Dedifferentiated amniotic fluid mesenchymal stem cell (primary cell): ENCODE measurements at regions not wholly inside any gene's neighbourhood (a gene's known extent, or its start where the extent isn't known, plus 50 kb on each side); places are given as distances from the start of the nearest gene placed in this dataset.
"Not testable (repeated sequence)": the region's sequence is repeated elsewhere in the genome, so short reads cannot be mapped to it uniquely, and the experiment has no call there.

ENCODE experiments used
- DNase-seq: peaks from one replicate; pipeline ENCODE4 v3.0.0-alpha.2; 2016; ENCODE audit errors: extremely low spot score

DNA sequence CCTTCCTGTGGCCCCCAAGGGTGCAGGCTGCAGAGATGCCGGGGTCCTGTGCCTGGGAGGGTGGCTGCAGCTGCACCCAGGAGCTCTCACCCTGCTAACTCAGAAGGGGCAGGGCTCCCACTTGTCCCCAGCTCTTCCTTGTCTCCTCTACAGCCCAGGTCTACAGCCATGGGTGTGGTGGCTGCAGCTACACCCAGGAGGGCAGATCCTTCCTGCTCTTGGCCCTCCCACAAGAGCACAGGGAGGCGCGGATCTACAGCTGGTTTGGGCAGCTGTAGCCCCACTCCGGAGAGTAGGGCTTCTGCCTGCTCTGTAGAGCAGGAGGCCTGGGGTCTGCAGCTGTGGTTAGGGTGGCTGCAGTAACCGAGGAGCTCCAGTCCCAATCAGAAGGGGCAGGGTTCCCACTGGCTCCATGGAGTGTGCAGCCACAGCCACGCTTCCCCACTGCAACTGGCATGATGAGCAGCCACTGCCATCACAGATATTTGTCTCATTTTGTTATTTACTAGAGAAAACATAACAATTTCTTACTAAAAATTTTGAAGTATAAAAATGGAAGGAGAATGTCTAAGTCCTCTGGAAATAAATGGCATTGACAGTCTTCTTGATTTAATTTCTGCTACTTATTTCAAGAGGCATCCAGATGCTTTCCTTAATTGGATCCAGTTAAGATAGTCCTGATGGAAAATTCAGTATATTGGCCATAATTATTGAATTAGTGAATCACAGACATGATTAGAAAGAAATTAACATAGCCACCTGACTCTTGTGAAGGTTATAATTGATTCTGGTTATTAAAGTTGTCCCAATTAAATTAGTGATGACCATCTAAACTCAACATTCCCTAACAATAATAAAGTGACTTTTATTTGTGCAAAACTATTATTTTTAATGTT is 233.6 kb downstream of the KCNE4 start:
- DNase-seq = no peak

GRCh38 chr2:223294756-223295155 is 242.8 kb downstream of the KCNE4 start:
- no peak for DNase-seq

- DNase-seq = no peak
Observed at GRCh38 chr2:223297788-223298187, 245.8 kb downstream of the KCNE4 start.

DNA sequence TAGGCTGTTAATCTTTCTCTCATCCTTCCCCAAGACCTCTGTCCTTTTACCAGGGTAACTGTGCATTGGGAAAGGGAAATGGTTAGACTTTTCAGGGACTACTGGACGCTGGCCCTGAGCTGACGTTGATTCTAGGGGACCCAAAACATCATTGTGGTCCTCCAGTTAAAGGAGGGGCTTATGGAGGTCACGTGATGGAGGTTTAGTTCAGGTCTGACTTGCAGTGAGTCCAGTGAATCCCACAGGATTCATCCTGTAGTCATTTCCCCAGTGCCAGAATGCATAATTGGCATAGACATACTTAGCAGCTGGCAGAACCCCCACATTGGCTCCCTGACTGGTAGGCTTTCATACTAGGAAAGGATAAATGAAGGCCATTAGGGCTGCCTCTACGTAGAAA is 246.3 kb downstream of the KCNE4 start:
- DNase-seq = not testable (repeated sequence)

DNA sequence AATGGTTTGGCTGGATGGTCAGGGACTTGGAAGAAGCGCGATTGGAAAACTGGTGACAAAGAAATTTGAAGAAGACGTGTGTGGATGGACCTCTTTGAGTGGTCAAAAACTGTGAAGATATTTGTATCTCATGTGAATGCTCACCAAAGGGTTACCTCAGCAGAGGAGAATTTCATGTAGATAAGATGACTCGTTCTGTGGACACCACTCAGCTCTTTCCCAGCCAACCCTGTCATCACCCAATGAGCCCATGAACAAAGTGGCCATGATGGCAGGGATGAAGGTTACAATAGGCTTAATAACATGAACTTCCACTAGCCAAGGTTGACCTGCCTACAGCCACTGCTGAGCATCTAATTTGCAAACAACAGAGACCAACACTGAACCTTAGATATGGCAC is 248.3 kb downstream of the KCNE4 start:
- DNase-seq = no peak

DNA sequence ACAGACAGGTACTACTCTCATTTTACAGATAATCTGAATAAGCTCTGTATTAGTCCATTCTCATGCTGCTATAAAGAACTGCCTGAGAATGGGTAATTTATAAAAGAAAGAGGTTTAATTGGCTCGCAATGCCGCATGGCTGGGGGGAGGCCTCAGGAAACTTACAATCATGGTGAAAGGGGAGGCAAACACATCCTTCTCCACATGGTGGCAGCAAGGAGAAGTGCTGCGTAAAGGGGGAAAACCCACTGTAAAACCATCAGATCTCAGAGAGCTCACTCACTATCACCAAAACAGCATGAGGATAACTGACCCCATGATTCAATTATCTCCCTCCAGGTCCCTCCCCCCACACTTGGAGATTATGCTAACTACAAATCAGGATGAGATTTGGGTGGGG is 254.4 kb downstream of the KCNE4 start:
- DNase-seq = no peak

DNA sequence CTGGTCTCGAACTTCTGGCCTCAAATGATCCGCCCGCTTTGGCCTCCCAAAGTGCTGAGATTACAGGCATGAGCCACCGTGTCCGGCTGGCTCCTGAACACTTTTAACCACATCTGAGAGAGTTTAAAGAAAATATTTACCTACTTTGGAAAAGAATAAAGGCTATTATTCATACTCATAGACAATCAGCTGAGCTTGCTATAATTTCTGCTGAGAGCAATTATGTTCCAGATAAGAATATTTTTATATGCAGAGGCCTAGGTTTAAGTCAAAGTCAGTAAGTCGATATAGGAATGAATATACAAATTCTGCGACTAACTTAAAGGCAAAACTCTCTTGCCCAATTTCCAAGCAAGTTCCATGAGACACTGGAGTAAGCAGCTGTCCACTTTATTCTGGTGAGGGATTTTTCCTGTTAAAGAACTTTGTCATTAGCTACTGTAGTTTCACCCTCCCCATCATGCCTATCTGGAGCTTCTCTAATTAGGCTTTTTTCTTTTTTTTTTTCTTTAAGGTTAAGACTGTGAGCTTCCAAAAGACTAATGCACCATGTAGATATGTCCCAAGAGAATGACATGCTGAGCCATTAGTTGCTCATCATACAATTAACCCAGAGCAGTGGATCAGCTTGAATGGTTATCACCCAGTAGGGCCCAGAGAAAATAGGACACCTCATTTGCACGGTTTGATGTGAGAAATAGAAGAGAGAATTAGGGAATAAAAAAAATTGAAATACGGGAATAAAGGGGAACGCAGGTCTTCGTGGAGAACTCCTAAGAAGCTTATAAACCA is 260.1 kb downstream of the KCNE4 start:
- DNase-seq = no peak

DNA sequence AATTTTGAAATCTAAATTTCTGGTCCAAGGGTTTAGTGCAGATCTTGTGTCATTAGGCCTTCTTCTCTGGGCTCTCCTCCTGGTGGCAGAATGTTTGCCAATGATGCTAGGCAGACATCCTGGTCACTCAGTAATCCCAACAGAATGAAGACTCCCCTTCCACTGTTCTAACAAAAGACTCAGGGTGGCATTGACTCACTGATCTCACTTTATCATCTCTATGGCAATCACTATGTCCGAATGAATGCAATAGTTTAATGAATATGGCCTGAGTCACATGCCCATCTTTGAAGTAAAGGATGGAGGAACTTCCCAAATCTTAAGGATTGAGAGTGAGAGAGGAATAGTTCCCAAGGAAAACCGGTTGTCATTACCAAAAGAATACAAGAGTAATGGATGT is 261.1 kb downstream of the KCNE4 start:
- no peak for DNase-seq

DNA sequence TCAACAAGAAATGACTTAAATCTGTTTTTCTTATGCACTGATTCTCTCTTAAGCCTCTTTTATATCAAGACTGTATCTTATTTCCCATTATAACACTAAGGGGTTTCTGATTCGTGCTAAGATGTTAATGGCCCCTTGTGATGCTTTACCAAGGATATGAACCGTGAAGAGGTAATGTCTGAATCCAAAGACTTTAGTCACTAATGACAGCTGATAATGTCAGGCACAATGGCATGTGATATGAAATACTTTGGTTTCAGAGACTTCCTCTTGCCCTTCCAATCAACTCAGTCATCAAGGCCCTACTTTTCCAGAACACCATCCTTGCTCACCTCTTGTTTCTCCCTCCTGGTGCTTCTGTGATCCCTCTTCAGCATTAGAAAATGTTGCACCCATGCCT is 262.8 kb downstream of the KCNE4 start:
- no peak for DNase-seq

GRCh38 chr2:223315813-223316212 is 263.8 kb downstream of the KCNE4 start:
- no peak for DNase-seq

DNA sequence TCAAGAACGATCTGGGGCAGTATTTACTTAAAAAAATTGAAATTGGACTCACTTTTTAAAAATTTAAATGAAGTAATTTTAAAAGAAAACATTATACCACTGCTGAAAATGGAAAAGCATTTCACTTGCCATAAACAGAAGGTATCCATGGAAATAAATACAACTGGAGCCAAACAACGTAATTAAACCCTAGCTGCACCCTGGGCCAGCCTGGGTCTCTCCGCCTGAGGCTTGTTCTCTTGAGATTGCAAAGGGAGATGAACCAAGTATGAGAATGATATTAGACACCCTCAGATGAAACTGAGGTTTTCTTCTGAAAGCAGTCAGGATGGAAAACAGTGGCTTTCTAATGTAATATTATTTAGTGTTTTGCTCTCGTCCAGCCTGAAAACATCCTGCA is 264.4 kb downstream of the KCNE4 start:
- DNase-seq = no peak

DNA sequence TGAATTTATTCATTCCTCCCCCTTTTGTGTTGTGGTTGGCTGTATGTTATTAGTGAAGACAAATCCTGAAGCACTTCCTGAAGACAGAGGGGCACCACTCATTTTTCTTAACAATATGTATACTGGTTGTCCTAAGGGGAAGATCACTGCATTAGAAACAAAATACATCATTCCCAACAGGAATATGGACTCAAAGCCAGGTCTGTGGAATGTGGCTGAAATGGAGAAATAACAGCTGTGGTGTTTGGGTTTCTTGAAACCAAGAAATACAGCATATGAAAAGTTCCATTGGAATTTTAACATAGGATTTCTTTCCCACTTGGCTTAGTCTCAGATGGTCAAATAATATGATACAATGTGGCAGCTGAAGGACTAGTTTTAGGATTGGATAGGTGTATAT is 267.6 kb downstream of the KCNE4 start:
- DNase-seq = no peak

- no peak for DNase-seq
Observed at GRCh38 chr2:223324402-223324801, 272.4 kb downstream of the KCNE4 start.

DNA sequence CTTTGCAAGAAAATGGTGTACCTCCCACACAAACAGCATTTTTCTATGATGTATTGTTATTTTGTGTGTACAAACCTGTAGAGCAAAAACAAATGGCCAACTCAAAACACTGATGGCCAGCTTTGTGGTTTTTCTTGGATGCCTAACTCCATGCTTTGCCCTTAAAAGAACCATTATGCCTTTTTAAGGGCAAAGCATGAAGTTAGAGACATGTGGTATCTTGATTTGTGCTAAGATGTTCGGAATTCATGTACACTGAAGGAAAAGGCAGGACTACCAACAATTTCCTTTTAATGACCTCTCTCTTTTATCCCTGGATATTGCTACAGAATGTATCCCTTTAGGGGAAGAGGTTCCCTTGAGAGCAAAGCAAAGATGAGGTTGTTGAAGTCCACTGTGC is 273.6 kb downstream of the SCG2 start:
- DNase-seq = no peak

- DNase-seq = not testable (repeated sequence)
Observed at GRCh38 chr2:223330747-223331146, 271.4 kb downstream of the SCG2 start.

- DNase-seq = no peak
Observed at GRCh38 chr2:223338016-223338415, 264.1 kb downstream of the SCG2 start.

DNA sequence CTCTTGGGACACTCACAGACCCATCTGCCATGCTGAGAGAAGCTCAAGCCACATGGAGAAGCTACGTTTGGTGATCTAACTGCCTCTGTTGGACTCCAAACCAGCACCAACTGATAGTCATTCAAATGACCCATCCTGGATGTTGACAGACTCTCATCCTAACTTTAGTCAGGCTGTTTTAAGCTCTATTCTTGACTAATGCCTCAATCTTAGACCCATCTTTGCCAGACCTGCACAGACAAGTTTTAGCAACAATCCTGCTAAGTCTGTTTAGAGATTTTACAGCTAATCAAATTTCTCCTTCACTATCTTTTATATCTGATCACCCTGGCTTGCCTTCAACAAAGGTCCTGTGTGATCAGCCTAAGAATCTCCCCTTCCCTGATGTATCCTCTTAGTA is 245.1 kb downstream of the SCG2 start:
- DNase-seq = no peak

DNA sequence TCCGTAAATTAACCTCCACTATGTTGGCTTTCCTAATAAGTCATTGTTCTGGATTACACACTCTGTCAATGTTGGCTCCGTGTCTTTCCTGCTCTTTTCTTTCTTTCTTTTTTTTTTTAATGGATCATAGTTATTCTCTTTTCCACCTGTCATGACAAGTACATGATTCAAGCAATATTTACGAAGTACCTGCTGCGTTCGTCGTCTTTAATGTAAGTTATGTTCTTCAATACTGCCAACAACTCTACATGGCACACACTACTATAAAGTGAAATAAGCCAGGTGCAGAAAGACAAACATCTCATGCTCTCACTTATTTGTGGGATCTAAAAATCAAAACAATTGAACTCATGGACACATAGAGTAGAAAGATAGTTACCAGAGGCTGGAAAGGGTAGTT is 239.1 kb downstream of the SCG2 start:
- DNase-seq = no peak

DNA sequence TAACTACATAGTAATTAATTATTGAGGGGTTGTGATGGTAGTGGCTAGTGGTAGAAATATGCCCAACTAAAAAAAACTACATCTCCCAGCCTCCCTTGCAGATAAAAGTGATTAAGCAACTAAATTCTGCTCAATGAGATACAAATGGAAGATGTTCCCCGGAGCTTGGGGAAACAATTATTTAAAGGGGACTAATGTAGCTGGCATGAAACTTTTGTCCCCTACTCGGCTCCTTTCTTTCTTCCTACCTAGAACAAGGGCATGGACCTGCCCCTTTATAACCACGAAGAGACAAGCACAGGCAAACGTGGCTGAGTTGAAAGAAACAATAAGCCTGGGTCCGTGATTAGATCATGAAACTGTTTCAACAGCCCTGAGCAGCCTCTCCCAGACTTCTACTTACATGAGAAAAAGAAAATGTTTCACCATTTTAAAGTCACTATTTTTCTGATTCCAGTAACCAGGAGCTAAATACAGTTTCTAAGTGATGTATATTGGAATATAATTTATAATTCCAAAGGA is 236.9 kb downstream of the SCG2 start:
- DNase-seq = no peak

- no peak for DNase-seq
Observed at GRCh38 chr2:223366566-223366965, 235.6 kb downstream of the SCG2 start.

DNA sequence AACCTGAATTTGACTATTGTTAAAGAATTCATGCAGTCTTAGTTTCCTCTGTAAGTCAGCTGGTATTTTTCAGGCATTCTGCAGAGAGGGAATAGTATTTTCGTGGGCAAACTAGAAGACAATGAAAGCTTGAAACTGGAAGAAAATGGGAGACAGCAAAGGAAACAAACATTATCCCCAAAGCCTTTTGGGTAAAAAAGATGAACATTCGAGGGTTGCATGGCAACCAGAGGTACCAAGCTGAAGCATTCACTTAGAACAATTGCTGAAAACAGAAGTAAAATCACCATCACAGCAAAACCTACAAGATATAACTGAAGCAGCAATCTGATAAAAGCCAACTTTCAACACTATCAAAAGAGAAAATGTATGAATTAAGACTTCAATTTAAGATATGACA is 233.7 kb downstream of the SCG2 start:
- DNase-seq = no peak

DNA sequence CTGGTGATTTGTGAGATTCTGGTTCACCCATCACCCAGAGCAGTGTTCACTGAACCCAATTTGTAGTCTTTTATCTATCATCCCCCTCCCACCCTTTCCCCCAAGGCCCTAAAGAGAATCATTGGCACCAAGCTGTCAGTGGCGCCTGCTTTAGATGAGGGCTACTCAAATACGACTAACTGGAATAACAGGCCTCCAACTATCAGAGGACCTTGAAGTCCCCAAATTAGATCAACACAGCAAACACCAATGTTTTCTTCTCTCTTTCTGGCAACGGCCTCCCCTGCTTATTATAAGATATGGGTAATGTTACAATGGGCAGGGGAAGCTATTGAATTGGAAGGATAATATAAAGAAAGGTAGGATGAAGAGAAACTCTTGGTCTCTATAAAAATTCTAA is 232.3 kb downstream of the SCG2 start:
- DNase-seq = no peak

DNA sequence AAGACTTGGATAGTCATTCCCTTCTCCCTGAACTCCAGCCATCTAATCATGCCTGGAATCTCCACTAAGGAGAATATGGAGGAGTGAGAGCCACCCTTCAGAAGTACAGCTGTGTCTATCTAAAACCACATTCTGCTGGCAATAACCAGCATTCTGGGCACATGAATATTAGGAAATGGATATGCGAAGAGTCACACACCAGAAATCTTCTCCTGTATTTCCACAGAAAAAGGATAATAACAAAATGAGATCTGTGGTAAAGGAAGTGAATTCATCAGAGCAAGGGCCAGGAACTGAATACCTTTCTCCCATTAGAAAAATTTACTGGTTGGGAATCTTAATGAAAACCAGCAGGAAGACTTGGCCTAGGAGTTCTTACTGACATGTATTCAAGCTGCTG is 218.8 kb downstream of the SCG2 start:
- DNase-seq = no peak
